ENCODE measurements at regions not wholly inside any gene's neighbourhood (a gene's known extent, or its start where the extent isn't known, plus 50 kb on each side); places are given as distances from the start of the nearest gene placed in this dataset.

DNA sequence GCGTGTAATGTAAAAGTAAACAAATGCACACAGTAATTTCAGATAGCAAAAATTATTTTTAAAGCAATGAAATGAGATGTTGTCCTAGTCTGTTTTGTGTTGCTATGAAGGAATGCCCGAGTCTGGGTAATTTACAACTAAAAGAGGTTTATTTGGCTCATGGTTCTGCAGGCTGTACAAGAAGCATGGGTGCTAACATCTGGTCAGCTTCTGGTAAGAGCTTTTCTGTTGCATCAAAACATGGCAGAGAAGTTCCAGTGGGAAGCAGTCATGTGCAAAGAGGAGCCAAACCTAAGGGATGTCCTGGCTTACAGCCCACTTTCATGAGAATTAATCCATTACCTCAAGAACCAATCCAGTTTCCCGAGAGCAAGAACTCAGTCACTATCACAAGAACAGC is 62.9 kb upstream of the MNX1 start (continued):
- TF ChIP-seq, protein P1, sequence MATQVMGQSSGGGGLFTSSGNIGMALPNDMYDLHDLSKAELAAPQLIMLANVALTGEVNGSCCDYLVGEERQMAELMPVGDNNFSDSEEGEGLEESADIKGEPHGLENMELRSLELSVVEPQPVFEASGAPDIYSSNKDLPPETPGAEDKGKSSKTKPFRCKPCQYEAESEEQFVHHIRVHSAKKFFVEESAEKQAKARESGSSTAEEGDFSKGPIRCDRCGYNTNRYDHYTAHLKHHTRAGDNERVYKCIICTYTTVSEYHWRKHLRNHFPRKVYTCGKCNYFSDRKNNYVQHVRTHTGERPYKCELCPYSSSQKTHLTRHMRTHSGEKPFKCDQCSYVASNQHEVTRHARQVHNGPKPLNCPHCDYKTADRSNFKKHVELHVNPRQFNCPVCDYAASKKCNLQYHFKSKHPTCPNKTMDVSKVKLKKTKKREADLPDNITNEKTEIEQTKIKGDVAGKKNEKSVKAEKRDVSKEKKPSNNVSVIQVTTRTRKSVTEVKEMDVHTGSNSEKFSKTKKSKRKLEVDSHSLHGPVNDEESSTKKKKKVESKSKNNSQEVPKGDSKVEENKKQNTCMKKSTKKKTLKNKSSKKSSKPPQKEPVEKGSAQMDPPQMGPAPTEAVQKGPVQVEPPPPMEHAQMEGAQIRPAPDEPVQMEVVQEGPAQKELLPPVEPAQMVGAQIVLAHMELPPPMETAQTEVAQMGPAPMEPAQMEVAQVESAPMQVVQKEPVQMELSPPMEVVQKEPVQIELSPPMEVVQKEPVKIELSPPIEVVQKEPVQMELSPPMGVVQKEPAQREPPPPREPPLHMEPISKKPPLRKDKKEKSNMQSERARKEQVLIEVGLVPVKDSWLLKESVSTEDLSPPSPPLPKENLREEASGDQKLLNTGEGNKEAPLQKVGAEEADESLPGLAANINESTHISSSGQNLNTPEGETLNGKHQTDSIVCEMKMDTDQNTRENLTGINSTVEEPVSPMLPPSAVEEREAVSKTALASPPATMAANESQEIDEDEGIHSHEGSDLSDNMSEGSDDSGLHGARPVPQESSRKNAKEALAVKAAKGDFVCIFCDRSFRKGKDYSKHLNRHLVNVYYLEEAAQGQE (IDR thresholded peaks at IDR 0.05; ENCODE audit: low read depth): no peak
- TF ChIP-seq FOSL1 (IDR thresholded peaks at IDR 0.05; ENCODE audit: low read depth) (no peak), YY1 (IDR thresholded peaks at IDR 0.05; ENCODE audit: extremely low read depth, insufficient replicate concordance, low read depth, low read length) (no peak), CBX3 (IDR thresholded peaks at IDR 0.05; ENCODE audit: low read depth) (no peak), EZH2phosphoT487 (IDR thresholded peaks at IDR 0.05; ENCODE audit: borderline replicate concordance) (no peak), SP1 (IDR thresholded peaks at IDR 0.05; ENCODE audit: low read depth) (no peak)
- TF ChIP-seq, protein P2, sequence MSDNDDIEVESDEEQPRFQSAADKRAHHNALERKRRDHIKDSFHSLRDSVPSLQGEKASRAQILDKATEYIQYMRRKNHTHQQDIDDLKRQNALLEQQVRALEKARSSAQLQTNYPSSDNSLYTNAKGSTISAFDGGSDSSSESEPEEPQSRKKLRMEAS (IDR thresholded peaks at IDR 0.05): no peak

DNA sequence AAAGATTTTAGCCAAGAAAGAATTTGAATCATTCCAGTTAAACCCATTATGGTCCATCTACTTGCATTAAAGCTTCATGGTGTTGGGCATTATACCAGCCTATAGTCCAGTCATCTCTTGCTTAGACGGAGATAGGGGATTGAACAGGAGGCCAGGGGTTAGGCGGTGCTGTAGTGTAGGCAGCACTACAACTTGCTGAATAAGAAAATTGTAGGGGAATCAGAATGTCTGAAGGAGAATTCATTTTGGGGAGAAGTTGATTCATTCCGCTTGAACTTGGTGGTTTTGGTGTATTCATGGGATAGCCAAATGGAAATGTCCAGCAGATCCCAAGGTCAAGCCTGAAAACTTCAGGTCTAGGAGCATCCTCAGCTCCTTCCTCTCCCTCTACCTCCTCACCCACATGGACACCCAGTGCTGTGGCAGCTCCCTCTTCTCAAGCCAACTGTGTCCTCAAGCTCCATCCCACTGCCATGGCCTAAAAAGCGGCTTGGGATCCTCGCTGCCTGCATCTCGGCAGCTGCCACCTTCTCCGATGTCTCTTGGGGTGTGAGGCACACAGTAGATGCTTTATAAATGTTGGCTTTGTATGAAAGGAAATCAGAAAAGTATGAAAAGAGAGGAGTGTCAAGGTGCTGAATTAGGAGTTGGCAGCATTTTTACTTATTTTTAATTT is 63.6 kb upstream of the MNX1 start:
- Histone ChIP-seq H3K27ac (ENCODE audit: low read depth, low read length) (no peak overlapping the region), H3K9me3 (ENCODE audit: control insufficient read depth in 1 of 2, insufficient read depth in 1 of 2, low read depth in 1 of 2, low read length in 2 of 2) (no peaks in the 10 kb centered on the region), H3K4me1 (ENCODE audit: control insufficient read depth in 1 of 2, insufficient read depth in 2 of 2, low read length in 2 of 2) (no peaks in the 10 kb centered on the region), H3K4me3 (replicated peaks in 1 of 2; ENCODE audit: low read depth in 1 of 2, low read length in 2 of 2) (no peak overlapping the region), H3K9me2 (ENCODE audit: insufficient read depth) (no peaks in the 10 kb centered on the region), H3K9ac (ENCODE audit: low read length) (no peak overlapping the region), H3K79me2 (ENCODE audit: insufficient read depth, low read length) (no peaks in the 10 kb centered on the region), H2AFZ (ENCODE audit: low read depth, low read length, poor library complexity, severe bottlenecking) (no peak overlapping the region), H3K4me2 (ENCODE audit: low read length) (no peak overlapping the region), H3K36me3 (ENCODE audit: control insufficient read depth in 1 of 2, insufficient read depth in 2 of 2, low read length in 2 of 2) (no peaks in the 10 kb centered on the region), H3K27me3 (ENCODE audit: insufficient read depth, low read length) (no peaks in the 10 kb centered on the region), H4K20me1 (ENCODE audit: insufficient read depth) (no peaks in the 10 kb centered on the region)
- ATAC-seq (no peak), DNase-seq (ENCODE audit: low read depth, low spot score) (no peak)
- ChIA-PET RAD21 (ENCODE audit: low non-redundant PET in 1 of 2, low total read pairs in 2 of 2, uncharacterized antibody in 2 of 2, unreplicated experiment in 2 of 2) (no interaction called here), POLR2A (no interaction called here), CTCF (no interaction called here)
- no TSS peak for BruUV-seq (replicated peaks)
- intact Hi-C loops (cut with micrococcal nuclease): no loop called here
- TF ChIP-seq RAD21 (IDR thresholded peaks at IDR 0.05; ENCODE audit: low read depth) (no peak), POLR2AphosphoS5 (IDR thresholded peaks at IDR 0.05; ENCODE audit: low read depth, low read length) (no peak), EZH2phosphoT487 (IDR thresholded peaks at IDR 0.05; ENCODE audit: borderline replicate concordance) (no peak), SIN3A (IDR thresholded peaks at IDR 0.05; ENCODE audit: low read depth) (no peak), CBX3 (IDR thresholded peaks at IDR 0.05; ENCODE audit: low read depth) (no peak)
- TF ChIP-seq, protein P2 (IDR thresholded peaks at IDR 0.05): no peak
- TF ChIP-seq, protein P3, sequence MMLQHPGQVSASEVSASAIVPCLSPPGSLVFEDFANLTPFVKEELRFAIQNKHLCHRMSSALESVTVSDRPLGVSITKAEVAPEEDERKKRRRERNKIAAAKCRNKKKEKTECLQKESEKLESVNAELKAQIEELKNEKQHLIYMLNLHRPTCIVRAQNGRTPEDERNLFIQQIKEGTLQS (IDR thresholded peaks at IDR 0.05): no peak

Measured in HCT116 (cell line).